ENCODE measurements at regions not wholly inside any gene's neighbourhood (a gene's known extent, or its start where the extent isn't known, plus 50 kb on each side); places are given as distances from the start of the nearest gene placed in this dataset.

GRCh38 chr1:56187405-56187804 lies 392.0 kb downstream of the PLPP3 start:
- TF ChIP-seq EZH2 (IDR thresholded peaks at IDR 0.05) (no peak), POLR2AphosphoS5 (IDR thresholded peaks at IDR 0.05; ENCODE audit: borderline replicate concordance, low read depth, low read length) (no peak)
